WTC11 (cell line): ENCODE measurements at regions not wholly inside any gene's neighbourhood (a gene's known extent, or its start where the extent isn't known, plus 50 kb on each side); places are given as distances from the start of the nearest gene placed in this dataset.

ENCODE experiments used
- ATAC-seq: fragments of 200-7000 bp; cut with Tn5 transposase; 2 replicates; pipeline ENCODE4 v1.10.0; 2021; ENCODE audit warnings: mild to moderate bottlenecking, moderate library complexity
- CTCF ChIA-PET: fragments of 300-600 bp; sonication (Branson Sonifier 250); formaldehyde crosslinking; loops from one replicate; lab custom pipeline; 2021; ENCODE audit warnings: antibody characterized with exemption; lab: Charles Lee
- POLR2A ChIA-PET: fragments of 350-600 bp; sonication (Branson Sonifier 250); formaldehyde crosslinking; loops from one replicate; lab custom pipeline; 2021; ENCODE audit warnings: antibody characterized with exemption; lab: Charles Lee
- DNase-seq: peaks from one replicate; pipeline ENCODE4 v3.0.0; 2021; ENCODE audit warnings: low spot score
- H3K27ac Mint-ChIP-seq: 2 replicates; pipeline ENCODE4 v1.8.0; 2021; ENCODE audit warnings: mixed read lengths
- H3K27me3 Mint-ChIP-seq: 2 replicates; pipeline ENCODE4 v1.8.0; 2021; ENCODE audit warnings: low read depth, mild to moderate bottlenecking, moderate library complexity, mixed read lengths
- H3K36me3 Mint-ChIP-seq: 2 replicates; pipeline ENCODE4 v1.8.0; 2021; ENCODE audit warnings: mixed read lengths
- H3K4me1 Mint-ChIP-seq: 2 replicates; pipeline ENCODE4 v1.8.0; 2022; ENCODE audit warnings: mixed read lengths
- H3K4me3 Mint-ChIP-seq: 2 replicates; pipeline ENCODE4 v1.8.0; 2021; ENCODE audit warnings: mild to moderate bottlenecking, moderate library complexity, mixed read lengths
- H3K9me3 Mint-ChIP-seq: 2 replicates; pipeline ENCODE4 v1.8.0; 2021; ENCODE audit warnings: mixed read lengths
- AR ChIP-seq: fragments of 250-450 bp; sonication (Bioruptor Pico); IDR thresholded peaks from 2 replicates; pipeline ENCODE4 v1.9.0; 2021; ENCODE audit warnings: mild to moderate bottlenecking
- ATF1 ChIP-seq: sonication (generic); formaldehyde crosslinking; IDR thresholded peaks from 2 replicates; pipeline ENCODE4 v1.8.1; 2023; ENCODE audit warnings: mild to moderate bottlenecking, moderate library complexity, missing genetic modification reagents
- CREB1 ChIP-seq: sonication (generic); formaldehyde crosslinking; IDR thresholded peaks from 2 replicates; pipeline ENCODE4 v1.8.0; 2023; ENCODE audit warnings: mild to moderate bottlenecking, missing genetic modification reagents
- E2F4 ChIP-seq: sonication (generic); formaldehyde crosslinking; IDR thresholded peaks from 2 replicates; pipeline ENCODE4 v1.8.1; 2022; ENCODE audit warnings: low read depth, mild to moderate bottlenecking, moderate library complexity, missing genetic modification reagents, borderline replicate concordance
- ELF4 ChIP-seq: sonication (generic); formaldehyde crosslinking; IDR thresholded peaks from 2 replicates; pipeline ENCODE4 v1.8.1; 2022; ENCODE audit warnings: low read depth, mild to moderate bottlenecking, moderate library complexity, missing genetic modification reagents
- EMX1 ChIP-seq: fragments of 250-450 bp; sonication (Bioruptor Pico); IDR thresholded peaks from 2 replicates; pipeline ENCODE4 v1.8.0; 2021; ENCODE audit warnings: mild to moderate bottlenecking
- ETV6 ChIP-seq: sonication (generic); formaldehyde crosslinking; IDR thresholded peaks from 2 replicates; pipeline ENCODE4 v1.8.1; 2022; ENCODE audit warnings: mild to moderate bottlenecking, missing genetic modification reagents
- FOXK1 ChIP-seq: sonication (generic); formaldehyde crosslinking; IDR thresholded peaks from 2 replicates; pipeline ENCODE4 v1.8.0; 2022; ENCODE audit warnings: mild to moderate bottlenecking, moderate library complexity, missing genetic modification reagents
- HMGXB4 ChIP-seq: sonication (generic); formaldehyde crosslinking; IDR thresholded peaks from 2 replicates; pipeline ENCODE4 v1.8.1; 2023; ENCODE audit warnings: mild to moderate bottlenecking, moderate library complexity, missing genetic modification reagents
- JAZF1 ChIP-seq: fragments of 250-450 bp; sonication (Bioruptor Pico); IDR thresholded peaks from 2 replicates; pipeline ENCODE4 v1.9.0; 2021; ENCODE audit warnings: moderate library complexity, mild to moderate bottlenecking, inconsistent platforms
- NFE2L1 ChIP-seq: sonication (generic); formaldehyde crosslinking; IDR thresholded peaks from 2 replicates; pipeline ENCODE4 v1.8.1; 2023; ENCODE audit warnings: missing genetic modification reagents
- SP1 ChIP-seq: sonication (generic); formaldehyde crosslinking; conservative IDR thresholded peaks from 2 replicates; pipeline ENCODE4 v1.8.1; 2022; ENCODE audit warnings: missing genetic modification reagents
- TCF7 ChIP-seq: sonication (generic); formaldehyde crosslinking; IDR thresholded peaks from 2 replicates; pipeline ENCODE4 v1.8.0; 2022; ENCODE audit warnings: mild to moderate bottlenecking, low read depth, missing genetic modification reagents, moderate library complexity
- TEAD4 ChIP-seq: sonication (generic); formaldehyde crosslinking; IDR thresholded peaks from 2 replicates; pipeline ENCODE4 v1.8.0; 2022; ENCODE audit warnings: mild to moderate bottlenecking, missing genetic modification reagents
- ZNF121 ChIP-seq: sonication (generic); formaldehyde crosslinking; IDR thresholded peaks from 2 replicates; pipeline ENCODE4 v1.8.0; 2023; ENCODE audit warnings: missing genetic modification reagents
- TF ChIP-seq, protein P1 (sequence below): sonication (generic); formaldehyde crosslinking; IDR thresholded peaks from 2 replicates; pipeline ENCODE4 v1.8.1; 2023; ENCODE audit warnings: mild to moderate bottlenecking, missing genetic modification reagents, borderline replicate concordance
- TF ChIP-seq, protein P2 (sequence below): sonication (generic); formaldehyde crosslinking; IDR thresholded peaks from 2 replicates; pipeline ENCODE4 v1.8.0; 2022; ENCODE audit warnings: mild to moderate bottlenecking, missing genetic modification reagents
- TF ChIP-seq, protein P3 (sequence below): sonication (generic); formaldehyde crosslinking; IDR thresholded peaks from 2 replicates; pipeline ENCODE4 v1.8.0; 2022; ENCODE audit warnings: missing genetic modification reagents
- TF ChIP-seq, protein P4 (sequence below): sonication (generic); formaldehyde crosslinking; IDR thresholded peaks from 2 replicates; pipeline ENCODE4 v1.8.1; 2022; ENCODE audit warnings: mild to moderate bottlenecking, moderate library complexity, missing genetic modification reagents

DNA sequence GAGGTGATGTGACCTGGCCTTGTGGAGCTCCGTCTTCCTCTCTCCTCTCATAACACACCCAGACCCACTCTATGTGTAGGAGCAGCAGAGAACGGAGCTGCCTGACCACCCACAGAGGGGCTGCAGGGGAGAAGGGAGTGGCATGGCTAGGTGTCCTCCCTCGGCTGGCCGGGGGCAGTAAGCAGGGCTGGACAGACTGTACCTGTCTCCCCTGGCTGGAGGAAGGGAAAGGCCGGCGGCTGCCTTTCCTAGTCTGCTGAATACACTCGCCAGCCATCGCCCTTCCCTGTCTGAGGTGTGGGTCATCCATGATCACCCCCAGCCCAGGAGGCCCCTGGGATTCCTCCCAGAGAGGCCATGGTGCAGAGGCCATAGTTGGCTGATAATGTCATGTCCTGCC, 187.2 kb upstream of the AJAP1 start (continued):
- TF ChIP-seq HMGXB4 = no peak
- no peak for TF ChIP-seq JAZF1 (CRISPR knock-in tag)
- TF ChIP-seq NFE2L1 (CRISPR knock-in tag) = no peak

- peaks cover 15% of the 10 kb centered on the region for H3K27me3 Mint-ChIP-seq
- H3K4me1 Mint-ChIP-seq = no peaks in the 10 kb centered on the region
- no peak overlapping the region for H3K27ac Mint-ChIP-seq
- no peak for TF ChIP-seq ZNF121 (CRISPR knock-in tag)
- TF ChIP-seq ETV6 (CRISPR knock-in tag) = no peak
- no peak for TF ChIP-seq SP1 (CRISPR knock-in tag)
- no peak for TF ChIP-seq ATF1
- TF ChIP-seq, protein P1, sequence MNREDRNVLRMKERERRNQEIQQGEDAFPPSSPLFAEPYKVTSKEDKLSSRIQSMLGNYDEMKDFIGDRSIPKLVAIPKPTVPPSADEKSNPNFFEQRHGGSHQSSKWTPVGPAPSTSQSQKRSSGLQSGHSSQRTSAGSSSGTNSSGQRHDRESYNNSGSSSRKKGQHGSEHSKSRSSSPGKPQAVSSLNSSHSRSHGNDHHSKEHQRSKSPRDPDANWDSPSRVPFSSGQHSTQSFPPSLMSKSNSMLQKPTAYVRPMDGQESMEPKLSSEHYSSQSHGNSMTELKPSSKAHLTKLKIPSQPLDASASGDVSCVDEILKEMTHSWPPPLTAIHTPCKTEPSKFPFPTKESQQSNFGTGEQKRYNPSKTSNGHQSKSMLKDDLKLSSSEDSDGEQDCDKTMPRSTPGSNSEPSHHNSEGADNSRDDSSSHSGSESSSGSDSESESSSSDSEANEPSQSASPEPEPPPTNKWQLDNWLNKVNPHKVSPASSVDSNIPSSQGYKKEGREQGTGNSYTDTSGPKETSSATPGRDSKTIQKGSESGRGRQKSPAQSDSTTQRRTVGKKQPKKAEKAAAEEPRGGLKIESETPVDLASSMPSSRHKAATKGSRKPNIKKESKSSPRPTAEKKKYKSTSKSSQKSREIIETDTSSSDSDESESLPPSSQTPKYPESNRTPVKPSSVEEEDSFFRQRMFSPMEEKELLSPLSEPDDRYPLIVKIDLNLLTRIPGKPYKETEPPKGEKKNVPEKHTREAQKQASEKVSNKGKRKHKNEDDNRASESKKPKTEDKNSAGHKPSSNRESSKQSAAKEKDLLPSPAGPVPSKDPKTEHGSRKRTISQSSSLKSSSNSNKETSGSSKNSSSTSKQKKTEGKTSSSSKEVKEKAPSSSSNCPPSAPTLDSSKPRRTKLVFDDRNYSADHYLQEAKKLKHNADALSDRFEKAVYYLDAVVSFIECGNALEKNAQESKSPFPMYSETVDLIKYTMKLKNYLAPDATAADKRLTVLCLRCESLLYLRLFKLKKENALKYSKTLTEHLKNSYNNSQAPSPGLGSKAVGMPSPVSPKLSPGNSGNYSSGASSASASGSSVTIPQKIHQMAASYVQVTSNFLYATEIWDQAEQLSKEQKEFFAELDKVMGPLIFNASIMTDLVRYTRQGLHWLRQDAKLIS (CRISPR knock-in tag) = no peak
- TF ChIP-seq, protein P2, sequence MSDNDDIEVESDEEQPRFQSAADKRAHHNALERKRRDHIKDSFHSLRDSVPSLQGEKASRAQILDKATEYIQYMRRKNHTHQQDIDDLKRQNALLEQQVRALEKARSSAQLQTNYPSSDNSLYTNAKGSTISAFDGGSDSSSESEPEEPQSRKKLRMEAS (CRISPR knock-in tag) = no peak
- no peak for DNase-seq
- peaks cover 60% of the 10 kb centered on the region for H3K9me3 Mint-ChIP-seq
- ATAC-seq = no peak
- peaks cover 60% of the 10 kb centered on the region for H3K36me3 Mint-ChIP-seq
- ChIA-PET CTCF (no interaction called here), POLR2A (no interaction called here)
- H3K4me3 Mint-ChIP-seq = no peak overlapping the region
These were observed 186.0 kb upstream of the AJAP1 start for GRCh38 chr1:4468386-4468785.

GRCh38 chr1:4468804-4469514, 185.4 kb upstream of the AJAP1 start:
- ATAC-seq (no peak), DNase-seq (no peak)
- TF ChIP-seq EMX1 (CRISPR knock-in tag) (no peak), TEAD4 (CRISPR knock-in tag) (no peak), AR (CRISPR knock-in tag) (no peak), FOXK1 (CRISPR knock-in tag) (no peak), ELF4 (CRISPR knock-in tag) (no peak), E2F4 (CRISPR knock-in tag) (no peak), ATF1 (no peak), TCF7 (CRISPR knock-in tag) (no peak), CREB1 (CRISPR knock-in tag) (no peak)
- TF ChIP-seq, protein P3, sequence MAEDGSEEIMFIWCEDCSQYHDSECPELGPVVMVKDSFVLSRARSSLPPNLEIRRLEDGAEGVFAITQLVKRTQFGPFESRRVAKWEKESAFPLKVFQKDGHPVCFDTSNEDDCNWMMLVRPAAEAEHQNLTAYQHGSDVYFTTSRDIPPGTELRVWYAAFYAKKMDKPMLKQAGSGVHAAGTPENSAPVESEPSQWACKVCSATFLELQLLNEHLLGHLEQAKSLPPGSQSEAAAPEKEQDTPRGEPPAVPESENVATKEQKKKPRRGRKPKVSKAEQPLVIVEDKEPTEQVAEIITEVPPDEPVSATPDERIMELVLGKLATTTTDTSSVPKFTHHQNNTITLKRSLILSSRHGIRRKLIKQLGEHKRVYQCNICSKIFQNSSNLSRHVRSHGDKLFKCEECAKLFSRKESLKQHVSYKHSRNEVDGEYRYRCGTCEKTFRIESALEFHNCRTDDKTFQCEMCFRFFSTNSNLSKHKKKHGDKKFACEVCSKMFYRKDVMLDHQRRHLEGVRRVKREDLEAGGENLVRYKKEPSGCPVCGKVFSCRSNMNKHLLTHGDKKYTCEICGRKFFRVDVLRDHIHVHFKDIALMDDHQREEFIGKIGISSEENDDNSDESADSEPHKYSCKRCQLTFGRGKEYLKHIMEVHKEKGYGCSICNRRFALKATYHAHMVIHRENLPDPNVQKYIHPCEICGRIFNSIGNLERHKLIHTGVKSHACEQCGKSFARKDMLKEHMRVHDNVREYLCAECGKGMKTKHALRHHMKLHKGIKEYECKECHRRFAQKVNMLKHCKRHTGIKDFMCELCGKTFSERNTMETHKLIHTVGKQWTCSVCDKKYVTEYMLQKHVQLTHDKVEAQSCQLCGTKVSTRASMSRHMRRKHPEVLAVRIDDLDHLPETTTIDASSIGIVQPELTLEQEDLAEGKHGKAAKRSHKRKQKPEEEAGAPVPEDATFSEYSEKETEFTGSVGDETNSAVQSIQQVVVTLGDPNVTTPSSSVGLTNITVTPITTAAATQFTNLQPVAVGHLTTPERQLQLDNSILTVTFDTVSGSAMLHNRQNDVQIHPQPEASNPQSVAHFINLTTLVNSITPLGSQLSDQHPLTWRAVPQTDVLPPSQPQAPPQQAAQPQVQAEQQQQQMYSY (CRISPR knock-in tag) = no peak
- TF ChIP-seq, protein P4, sequence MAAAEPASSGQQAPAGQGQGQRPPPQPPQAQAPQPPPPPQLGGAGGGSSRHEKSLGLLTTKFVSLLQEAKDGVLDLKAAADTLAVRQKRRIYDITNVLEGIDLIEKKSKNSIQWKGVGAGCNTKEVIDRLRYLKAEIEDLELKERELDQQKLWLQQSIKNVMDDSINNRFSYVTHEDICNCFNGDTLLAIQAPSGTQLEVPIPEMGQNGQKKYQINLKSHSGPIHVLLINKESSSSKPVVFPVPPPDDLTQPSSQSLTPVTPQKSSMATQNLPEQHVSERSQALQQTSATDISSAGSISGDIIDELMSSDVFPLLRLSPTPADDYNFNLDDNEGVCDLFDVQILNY (CRISPR knock-in tag) = no peak
- Mint-ChIP-seq H3K27me3 (peaks cover 15% of the 10 kb centered on the region), H3K4me1 (no peaks in the 10 kb centered on the region), H3K27ac (no peak overlapping the region), H3K36me3 (peaks cover 63% of the 10 kb centered on the region), H3K9me3 (peaks cover 63% of the 10 kb centered on the region), H3K4me3 (no peak overlapping the region)
- ChIA-PET CTCF (no interaction called here), POLR2A (no interaction called here)
